ENCODE measurements at regions not wholly inside any gene's neighbourhood (a gene's known extent, or its start where the extent isn't known, plus 50 kb on each side); places are given as distances from the start of the nearest gene placed in this dataset.

- no peak overlapping the region for H3K4me2 ChIP-seq (ENCODE audit: low read depth, low read length)
- DNase-seq (ENCODE audit: low spot score), result no peak
- H4K20me1 ChIP-seq (ENCODE audit: insufficient read depth, low read length), result no peaks in the 10 kb centered on the region
- H3K4me1 ChIP-seq (ENCODE audit: insufficient read depth, low read length), result no peaks in the 10 kb centered on the region
- peaks cover 1 to 13% of the 10 kb centered on the region in 2 experiments; a peak in 2 of 5 replicates for H3K27me3 ChIP-seq (ENCODE audit: control insufficient read depth in 1 of 2, insufficient read depth in 2 of 2, low read length in 2 of 2)
- H3K27ac ChIP-seq (ENCODE audit: extremely low read length, insufficient read depth, low read length), result no peak overlapping the region
- no peaks in the 10 kb centered on the region for H3K36me3 ChIP-seq (replicated peaks in 1 of 2; ENCODE audit: control insufficient read depth in 1 of 2, insufficient read depth in 2 of 2, low read length in 2 of 2)
- FAIRE-seq, result no peak
- intact Hi-C loops (cut with micrococcal nuclease; ENCODE audit: unreplicated experiment) (no loop called here), in situ Hi-C loops (cut with HindIII; ENCODE audit: extremely low pct_ligation_motif_present, low pct_unique_long_range_greater_than_20kb) (no loop called here)
- no peak for ATAC-seq
- H3K79me2 ChIP-seq (ENCODE audit: insufficient read depth, low read length), result no peaks in the 10 kb centered on the region
- no peak overlapping the region for H3K9ac ChIP-seq (ENCODE audit: insufficient read depth, low read depth, low read length)
- H3K4me3 ChIP-seq (replicated peaks in 1 of 3; ENCODE audit: insufficient read depth in 1 of 3, low read depth in 2 of 3, low read length in 3 of 3), result no peak overlapping the region
- CTCF ChIA-PET (ENCODE audit: low intra/inter-chr PET ratio, low total read pairs), result no interaction called here
- POLR2A ChIA-PET, result no interaction called here
- BruUV-seq (replicated peaks), result no TSS peak
- WGBS (ENCODE audit: low lambda C conversion rate), result 24% methylated on average over 4 of the region's 4 CpGs
- no peaks in the 10 kb centered on the region for H3K9me3 ChIP-seq (ENCODE audit: low read length)
- no peak overlapping the region for H2AFZ ChIP-seq (ENCODE audit: low read length)
- TF ChIP-seq ZC3H13 (CRISPR knock-in tag; IDR thresholded peaks at IDR 0.05) (no peak), ZNF496 (CRISPR knock-in tag; IDR thresholded peaks at IDR 0.05; ENCODE audit: insufficient replicate concordance) (no peak), PHF5A (CRISPR knock-in tag; IDR thresholded peaks at IDR 0.05; ENCODE audit: low read depth, unreplicated experiment) (no peak), HDAC6 (IDR thresholded peaks at IDR 0.05; ENCODE audit: low read depth, low read length) (no peak), ZNF367 (CRISPR knock-in tag; IDR thresholded peaks at IDR 0.05; ENCODE audit: borderline replicate concordance) (no peak), MAF1 (CRISPR knock-in tag; IDR thresholded peaks at IDR 0.05; ENCODE audit: borderline replicate concordance) (no peak), JUNB (CRISPR knock-in tag; IDR thresholded peaks at IDR 0.05; ENCODE audit: borderline replicate concordance) (no peak), PHF21A (CRISPR knock-in tag; IDR thresholded peaks at IDR 0.05) (no peak), KAT8 (CRISPR knock-in tag; IDR thresholded peaks at IDR 0.05) (no peak), EEA1 (CRISPR knock-in tag; IDR thresholded peaks at IDR 0.05; ENCODE audit: borderline replicate concordance) (no peak), CCAR2 (optimal IDR thresholded peaks at IDR 0.05; ENCODE audit: low read depth, low read length) (no peak), TMF1 (CRISPR knock-in tag; IDR thresholded peaks at IDR 0.05; ENCODE audit: low read depth) (no peak), PLRG1 (conservative IDR thresholded peaks at IDR 0.05) (no peak), MAFF (IDR thresholded peaks at IDR 0.05; ENCODE audit: low read depth, low read length) (no peak), ZC3H4 (CRISPR knock-in tag; IDR thresholded peaks at IDR 0.05; ENCODE audit: borderline replicate concordance) (no peak)
- TF ChIP-seq, protein P1, sequence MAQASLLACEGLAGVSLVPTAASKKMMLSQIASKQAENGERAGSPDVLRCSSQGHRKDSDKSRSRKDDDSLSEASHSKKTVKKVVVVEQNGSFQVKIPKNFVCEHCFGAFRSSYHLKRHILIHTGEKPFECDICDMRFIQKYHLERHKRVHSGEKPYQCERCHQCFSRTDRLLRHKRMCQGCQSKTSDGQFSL (CRISPR knock-in tag; IDR thresholded peaks at IDR 0.05), result no peak
- TF ChIP-seq, protein P2, sequence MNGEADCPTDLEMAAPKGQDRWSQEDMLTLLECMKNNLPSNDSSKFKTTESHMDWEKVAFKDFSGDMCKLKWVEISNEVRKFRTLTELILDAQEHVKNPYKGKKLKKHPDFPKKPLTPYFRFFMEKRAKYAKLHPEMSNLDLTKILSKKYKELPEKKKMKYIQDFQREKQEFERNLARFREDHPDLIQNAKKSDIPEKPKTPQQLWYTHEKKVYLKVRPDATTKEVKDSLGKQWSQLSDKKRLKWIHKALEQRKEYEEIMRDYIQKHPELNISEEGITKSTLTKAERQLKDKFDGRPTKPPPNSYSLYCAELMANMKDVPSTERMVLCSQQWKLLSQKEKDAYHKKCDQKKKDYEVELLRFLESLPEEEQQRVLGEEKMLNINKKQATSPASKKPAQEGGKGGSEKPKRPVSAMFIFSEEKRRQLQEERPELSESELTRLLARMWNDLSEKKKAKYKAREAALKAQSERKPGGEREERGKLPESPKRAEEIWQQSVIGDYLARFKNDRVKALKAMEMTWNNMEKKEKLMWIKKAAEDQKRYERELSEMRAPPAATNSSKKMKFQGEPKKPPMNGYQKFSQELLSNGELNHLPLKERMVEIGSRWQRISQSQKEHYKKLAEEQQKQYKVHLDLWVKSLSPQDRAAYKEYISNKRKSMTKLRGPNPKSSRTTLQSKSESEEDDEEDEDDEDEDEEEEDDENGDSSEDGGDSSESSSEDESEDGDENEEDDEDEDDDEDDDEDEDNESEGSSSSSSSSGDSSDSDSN (CRISPR knock-in tag; IDR thresholded peaks at IDR 0.05), result no peak
- TF ChIP-seq, protein P3, sequence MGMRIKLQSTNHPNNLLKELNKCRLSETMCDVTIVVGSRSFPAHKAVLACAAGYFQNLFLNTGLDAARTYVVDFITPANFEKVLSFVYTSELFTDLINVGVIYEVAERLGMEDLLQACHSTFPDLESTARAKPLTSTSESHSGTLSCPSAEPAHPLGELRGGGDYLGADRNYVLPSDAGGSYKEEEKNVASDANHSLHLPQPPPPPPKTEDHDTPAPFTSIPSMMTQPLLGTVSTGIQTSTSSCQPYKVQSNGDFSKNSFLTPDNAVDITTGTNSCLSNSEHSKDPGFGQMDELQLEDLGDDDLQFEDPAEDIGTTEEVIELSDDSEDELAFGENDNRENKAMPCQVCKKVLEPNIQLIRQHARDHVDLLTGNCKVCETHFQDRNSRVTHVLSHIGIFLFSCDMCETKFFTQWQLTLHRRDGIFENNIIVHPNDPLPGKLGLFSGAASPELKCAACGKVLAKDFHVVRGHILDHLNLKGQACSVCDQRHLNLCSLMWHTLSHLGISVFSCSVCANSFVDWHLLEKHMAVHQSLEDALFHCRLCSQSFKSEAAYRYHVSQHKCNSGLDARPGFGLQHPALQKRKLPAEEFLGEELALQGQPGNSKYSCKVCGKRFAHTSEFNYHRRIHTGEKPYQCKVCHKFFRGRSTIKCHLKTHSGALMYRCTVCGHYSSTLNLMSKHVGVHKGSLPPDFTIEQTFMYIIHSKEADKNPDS (CRISPR knock-in tag; IDR thresholded peaks at IDR 0.05), result no peak
Measured at GRCh38 chr2:219707496-219708285, 80.3 kb downstream of the SLC4A3 start.
